ENCODE measurements at regions not wholly inside any gene's neighbourhood (a gene's known extent, or its start where the extent isn't known, plus 50 kb on each side); places are given as distances from the start of the nearest gene placed in this dataset.
"Not testable (repeated sequence)": the region's sequence is repeated elsewhere in the genome, so short reads cannot be mapped to it uniquely, and the experiment has no call there.

DNA sequence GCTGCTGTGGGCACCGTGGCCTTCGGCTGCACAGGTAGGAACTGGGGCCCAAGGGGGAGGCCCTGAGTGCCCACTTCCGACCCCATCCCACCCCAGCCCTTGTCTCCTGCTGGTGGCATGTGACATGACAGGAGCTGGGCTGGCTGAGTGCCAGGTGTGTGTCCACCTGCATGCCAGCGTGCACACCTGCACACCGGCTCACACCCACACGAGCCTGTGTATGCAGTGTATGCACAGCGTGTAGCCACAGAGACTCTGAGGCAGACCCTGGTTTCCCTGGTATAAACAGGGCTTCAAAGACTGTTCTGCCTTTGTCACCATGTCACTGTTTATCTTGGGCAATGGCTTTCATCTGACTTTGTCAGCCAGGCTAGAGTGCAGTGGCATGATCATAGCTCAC lies 362.1 kb upstream of the ZNF722 start:
- DNase-seq, H3K27me3 Mint-ChIP-seq, H3K9me3 Mint-ChIP-seq, H3K36me3 Mint-ChIP-seq, CTCF ChIA-PET, H3K4me3 Mint-ChIP-seq, H3K27ac Mint-ChIP-seq, H3K4me1 Mint-ChIP-seq: not testable (repeated sequence)

DNA sequence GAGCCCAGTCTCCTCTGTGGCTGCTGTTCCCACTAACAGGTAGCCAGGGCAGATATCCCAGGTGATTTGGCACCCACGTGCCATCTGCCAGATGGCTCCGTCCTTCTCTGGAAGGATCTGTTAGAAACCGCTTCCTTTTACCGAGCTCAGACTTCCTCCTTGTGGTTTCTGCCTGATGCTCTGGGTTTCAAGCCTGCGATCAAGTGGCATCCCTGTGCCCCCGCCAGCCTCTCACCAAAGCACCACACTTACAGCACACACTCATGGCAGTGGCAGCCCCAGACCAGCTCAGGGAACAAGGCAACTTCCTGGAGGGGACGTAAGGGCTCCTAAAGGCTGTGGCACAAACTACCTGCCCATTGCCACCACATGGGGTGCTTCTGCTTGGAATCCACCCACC lies 333.1 kb upstream of the ZNF722 start:
- not testable (repeated sequence) for H3K27me3 Mint-ChIP-seq, H3K36me3 Mint-ChIP-seq, DNase-seq, H3K27ac Mint-ChIP-seq, H3K9me3 Mint-ChIP-seq, H3K4me3 Mint-ChIP-seq, H3K4me1 Mint-ChIP-seq
- CTCF ChIA-PET: interaction anchor here (0.6 kb wide), 1 partner anchor 1063 kb away, joined by 4 read pairs; no protein-coding TSS in a partner anchor

DNA sequence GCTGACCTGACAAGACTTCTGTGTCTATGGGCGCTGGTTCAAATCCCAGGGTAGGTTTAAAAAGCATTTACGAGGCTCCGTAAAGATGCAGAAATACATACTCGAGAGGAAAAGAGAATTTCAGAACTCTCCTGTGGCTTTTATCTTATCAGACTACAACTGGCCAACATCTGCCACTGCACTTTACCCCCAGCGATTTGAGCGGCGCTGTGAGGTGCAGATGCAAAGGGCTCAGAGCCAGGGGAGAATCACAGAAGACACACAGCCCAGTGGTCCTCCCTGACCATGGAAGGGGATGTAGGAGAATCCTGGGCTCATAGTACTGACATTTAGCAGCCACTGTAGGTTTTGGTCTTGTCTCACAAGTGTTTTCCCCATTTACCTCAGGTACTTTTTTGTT lies 307.2 kb upstream of the ZNF722 start:
- H3K27ac Mint-ChIP-seq: not testable (repeated sequence)

DNA sequence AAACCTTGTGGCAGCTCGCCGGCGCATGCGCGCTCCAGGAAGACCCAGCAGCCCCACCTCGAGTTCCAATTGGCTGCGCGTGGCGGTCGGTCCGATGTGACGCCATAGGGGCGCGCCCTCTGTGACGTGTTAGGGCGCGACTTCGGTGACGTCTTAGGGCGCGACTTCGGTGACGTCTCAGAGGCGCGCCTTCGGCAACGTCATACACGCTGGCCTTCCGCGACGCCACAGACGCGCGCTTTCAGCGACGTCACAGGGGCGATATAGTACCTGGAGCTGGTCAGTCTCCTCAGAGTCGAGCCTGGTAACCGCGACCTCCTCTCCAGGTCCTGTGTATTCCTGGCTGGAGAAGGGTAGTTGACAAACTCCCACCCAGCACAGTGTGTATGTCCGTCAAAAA lies 304.4 kb upstream of the ZNF722 start:
- DNase-seq, H3K27me3 Mint-ChIP-seq, H3K27ac Mint-ChIP-seq, H3K36me3 Mint-ChIP-seq, H3K4me1 Mint-ChIP-seq, H3K9me3 Mint-ChIP-seq, CTCF ChIA-PET, H3K4me3 Mint-ChIP-seq: not testable (repeated sequence)

More for the DNA sequence above, 307.2 kb upstream of the ZNF722 start:
- H3K4me1 Mint-ChIP-seq, H3K27me3 Mint-ChIP-seq, H3K36me3 Mint-ChIP-seq, H3K4me3 Mint-ChIP-seq, DNase-seq, H3K9me3 Mint-ChIP-seq, CTCF ChIA-PET: not testable (repeated sequence)
